Astrocyte (in vitro differentiated cells and primary cell): ENCODE measurements at regions not wholly inside any gene's neighbourhood (a gene's known extent, or its start where the extent isn't known, plus 50 kb on each side); places are given as distances from the start of the nearest gene placed in this dataset.

Experiments used
- DNase-seq: peaks from one replicate; pipeline ENCODE4 v3.0.0-alpha.2; 2010; ENCODE audit warnings: low read depth
- FAIRE-seq: peaks from 2 replicates; lab custom pipeline; 2011; peaks lifted over from hg19 to GRCh38; lab: Jason Lieb, UNC
- H2AFZ ChIP-seq: 2 replicates; pipeline ENCODE4 v1.6.0; 2012; ENCODE audit warnings: low read depth, low read length, inconsistent platforms
- H3K27ac ChIP-seq: 2 replicates; pipeline ENCODE4 v1.5.1; 2011; ENCODE audit warnings: low read depth, low read length, inconsistent platforms
- H3K27me3 ChIP-seq: 2 replicates; pipeline ENCODE4 v1.6.0; 2011; ENCODE audit warnings: low read length, inconsistent platforms; ENCODE audit not compliant: insufficient read depth
- H3K36me3 ChIP-seq: 2 replicates; pipeline ENCODE4 v1.5.1; 2011; ENCODE audit warnings: low read length, inconsistent platforms; ENCODE audit not compliant: insufficient read depth
- H3K4me1 ChIP-seq: 2 replicates; pipeline ENCODE4 v1.5.1; 2011; ENCODE audit warnings: low read length, inconsistent platforms; ENCODE audit not compliant: insufficient read depth
- H3K4me2 ChIP-seq: 2 replicates; pipeline ENCODE4 v1.6.0; 2012; ENCODE audit warnings: low read length, inconsistent platforms
- H3K4me3 ChIP-seq: 2 replicates; pipeline ENCODE4 v1.5.1; 2011; ENCODE audit warnings: low read depth, mild to moderate bottlenecking, low read length, inconsistent platforms; ENCODE audit not compliant: insufficient read depth
- H3K79me2 ChIP-seq: 2 replicates; pipeline ENCODE4 v1.6.0; 2012; ENCODE audit warnings: mild to moderate bottlenecking, low read length, inconsistent platforms; ENCODE audit not compliant: insufficient read depth
- H3K9ac ChIP-seq: 2 replicates; pipeline ENCODE4 v1.6.0; 2012; ENCODE audit warnings: mild to moderate bottlenecking, low read length, inconsistent platforms
- H3K9me3 ChIP-seq: 2 replicates; pipeline ENCODE4 v1.5.1; 2012; ENCODE audit warnings: low read depth, mild to moderate bottlenecking, low read length, inconsistent platforms; ENCODE audit not compliant: insufficient read depth
- H4K20me1 ChIP-seq: 2 replicates; pipeline ENCODE4 v1.6.0; 2012; ENCODE audit warnings: low read length, inconsistent platforms; ENCODE audit not compliant: insufficient read depth
- H3K27ac Mint-ChIP-seq: one replicate; pipeline ENCODE4 v1.8.0; 2021; ENCODE audit warnings: mild to moderate bottlenecking, mixed read lengths; ENCODE audit not compliant: unreplicated experiment
- H3K27me3 Mint-ChIP-seq: one replicate; pipeline ENCODE4 v1.8.0; 2021; ENCODE audit warnings: low read depth, mixed read lengths; ENCODE audit not compliant: unreplicated experiment
- H3K36me3 Mint-ChIP-seq: one replicate; pipeline ENCODE4 v1.8.0; 2021; ENCODE audit warnings: low read depth, mixed read lengths; ENCODE audit not compliant: unreplicated experiment
- H3K4me1 Mint-ChIP-seq: one replicate; pipeline ENCODE4 v1.8.0; 2021; ENCODE audit warnings: low read depth, mixed read lengths; ENCODE audit not compliant: unreplicated experiment
- H3K4me3 Mint-ChIP-seq: one replicate; pipeline ENCODE4 v1.8.0; 2021; ENCODE audit warnings: mild to moderate bottlenecking, moderate library complexity, mixed read lengths; ENCODE audit not compliant: unreplicated experiment
- H3K9me3 Mint-ChIP-seq: one replicate; pipeline ENCODE4 v1.8.0; 2021; ENCODE audit warnings: mild to moderate bottlenecking, mixed read lengths; ENCODE audit not compliant: unreplicated experiment
- EZH2 ChIP-seq: IDR thresholded peaks from 2 replicates; pipeline ENCODE4 v1.6.1; 2012; ENCODE audit warnings: mild to moderate bottlenecking, low read length, inconsistent platforms; ENCODE audit not compliant: insufficient read depth
- TF ChIP-seq, protein P1 (sequence below): IDR thresholded peaks from 2 replicates; pipeline ENCODE4 v1.5.1; 2011; ENCODE audit warnings: low read depth, mild to moderate bottlenecking, inconsistent platforms, low read length, moderate library complexity; ENCODE audit not compliant: insufficient read depth

DNA sequence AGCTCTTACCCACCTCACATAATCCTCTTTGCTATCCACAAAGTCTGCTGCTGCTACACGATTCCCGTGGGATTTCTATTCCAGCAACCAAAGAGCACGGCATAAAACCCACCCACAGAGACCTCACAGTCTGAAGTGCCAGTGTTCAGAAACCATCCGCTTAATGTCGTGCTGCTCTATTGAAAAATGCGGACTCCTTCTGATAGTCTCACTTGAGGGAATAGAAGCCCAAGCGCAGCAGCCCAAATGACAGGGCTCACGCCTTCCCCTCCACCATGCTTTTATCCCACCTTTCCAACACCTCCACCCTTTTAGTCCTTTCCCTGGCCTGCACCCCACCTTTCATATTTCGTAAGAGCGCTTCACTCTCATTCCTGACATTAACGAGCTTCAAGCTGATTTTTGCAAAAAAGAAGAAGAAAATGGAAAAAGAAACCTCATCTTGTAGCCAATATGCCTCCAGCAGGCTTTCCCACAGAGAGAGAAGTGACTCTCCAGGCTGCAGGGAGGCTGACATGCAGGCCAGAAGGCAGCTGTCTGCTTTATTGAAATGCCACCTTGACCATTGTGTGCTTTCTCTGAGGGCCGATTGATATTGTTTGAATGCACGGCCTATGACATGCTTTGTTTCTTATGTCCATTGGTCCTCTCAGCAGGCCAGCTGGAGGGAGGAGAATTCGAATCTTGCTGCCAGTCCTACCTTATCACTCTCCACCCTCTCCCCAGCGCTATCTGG is 70.6 kb upstream of the PCSK1 start:
- no peak for DNase-seq
- no peaks in the 10 kb centered on the region for H3K79me2 ChIP-seq
- H3K4me3 Mint-ChIP-seq = no peak overlapping the region
- TF ChIP-seq, protein P1, sequence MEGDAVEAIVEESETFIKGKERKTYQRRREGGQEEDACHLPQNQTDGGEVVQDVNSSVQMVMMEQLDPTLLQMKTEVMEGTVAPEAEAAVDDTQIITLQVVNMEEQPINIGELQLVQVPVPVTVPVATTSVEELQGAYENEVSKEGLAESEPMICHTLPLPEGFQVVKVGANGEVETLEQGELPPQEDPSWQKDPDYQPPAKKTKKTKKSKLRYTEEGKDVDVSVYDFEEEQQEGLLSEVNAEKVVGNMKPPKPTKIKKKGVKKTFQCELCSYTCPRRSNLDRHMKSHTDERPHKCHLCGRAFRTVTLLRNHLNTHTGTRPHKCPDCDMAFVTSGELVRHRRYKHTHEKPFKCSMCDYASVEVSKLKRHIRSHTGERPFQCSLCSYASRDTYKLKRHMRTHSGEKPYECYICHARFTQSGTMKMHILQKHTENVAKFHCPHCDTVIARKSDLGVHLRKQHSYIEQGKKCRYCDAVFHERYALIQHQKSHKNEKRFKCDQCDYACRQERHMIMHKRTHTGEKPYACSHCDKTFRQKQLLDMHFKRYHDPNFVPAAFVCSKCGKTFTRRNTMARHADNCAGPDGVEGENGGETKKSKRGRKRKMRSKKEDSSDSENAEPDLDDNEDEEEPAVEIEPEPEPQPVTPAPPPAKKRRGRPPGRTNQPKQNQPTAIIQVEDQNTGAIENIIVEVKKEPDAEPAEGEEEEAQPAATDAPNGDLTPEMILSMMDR = no peak
- TF ChIP-seq EZH2 = no peak
- H3K9me3 Mint-ChIP-seq = no peaks in the 10 kb centered on the region
- H3K4me1 Mint-ChIP-seq = peaks cover 2% of the 10 kb centered on the region
- H3K27me3 ChIP-seq = no peaks in the 10 kb centered on the region
- H3K27ac Mint-ChIP-seq = no peak overlapping the region
- no peak overlapping the region for H3K4me2 ChIP-seq
- no peaks in the 10 kb centered on the region for H3K36me3 ChIP-seq
- H3K4me1 ChIP-seq = no peaks in the 10 kb centered on the region
- H3K27ac ChIP-seq = no peak overlapping the region
- no peak for FAIRE-seq
- no peak overlapping the region for H3K9ac ChIP-seq
- no peaks in the 10 kb centered on the region for H3K9me3 ChIP-seq
- H4K20me1 ChIP-seq = no peaks in the 10 kb centered on the region
- no peak overlapping the region for H3K4me3 ChIP-seq
- no peak overlapping the region for H2AFZ ChIP-seq
- no peaks in the 10 kb centered on the region for H3K36me3 Mint-ChIP-seq
- H3K27me3 Mint-ChIP-seq = no peaks in the 10 kb centered on the region

DNA sequence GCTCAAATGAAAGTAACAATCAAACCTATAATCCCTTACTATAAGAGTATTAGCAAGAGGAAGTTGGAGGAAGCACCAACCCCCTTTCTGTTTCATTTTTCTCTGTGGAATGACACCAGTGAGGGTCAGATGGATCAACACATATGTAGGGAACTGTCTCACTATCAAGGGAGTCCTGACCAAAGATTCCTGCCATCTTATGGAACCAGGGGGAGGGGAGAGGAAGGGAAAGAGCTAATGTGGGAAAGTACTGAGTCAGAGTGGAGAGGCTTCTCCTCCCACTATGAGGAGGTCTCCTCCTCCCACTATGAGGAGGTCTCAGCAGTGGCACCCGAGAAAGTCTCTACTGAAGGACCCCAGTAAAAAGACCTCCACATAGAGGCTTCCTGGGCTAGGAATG is 73.3 kb upstream of the PCSK1 start:
- Histone ChIP-seq H3K36me3 (no peaks in the 10 kb centered on the region), H3K27me3 (no peaks in the 10 kb centered on the region), H3K9me3 (no peaks in the 10 kb centered on the region), H3K4me1 (peaks cover 4% of the 10 kb centered on the region), H3K4me2 (no peak overlapping the region), H3K9ac (no peak overlapping the region), H2AFZ (no peak overlapping the region), H3K79me2 (no peaks in the 10 kb centered on the region), H4K20me1 (no peaks in the 10 kb centered on the region), H3K4me3 (no peak overlapping the region), H3K27ac (no peak overlapping the region)
- DNase-seq (no peak), FAIRE-seq (no peak)
- H3K4me1 Mint-ChIP-seq = peaks cover 4% of the 10 kb centered on the region
- H3K27ac Mint-ChIP-seq = no peak overlapping the region
- H3K36me3 Mint-ChIP-seq = no peaks in the 10 kb centered on the region
- TF ChIP-seq, protein P1 = no peak
- TF ChIP-seq EZH2 = no peak
- H3K4me3 Mint-ChIP-seq = no peak overlapping the region
- no peaks in the 10 kb centered on the region for H3K9me3 Mint-ChIP-seq
- H3K27me3 Mint-ChIP-seq = no peaks in the 10 kb centered on the region

DNA sequence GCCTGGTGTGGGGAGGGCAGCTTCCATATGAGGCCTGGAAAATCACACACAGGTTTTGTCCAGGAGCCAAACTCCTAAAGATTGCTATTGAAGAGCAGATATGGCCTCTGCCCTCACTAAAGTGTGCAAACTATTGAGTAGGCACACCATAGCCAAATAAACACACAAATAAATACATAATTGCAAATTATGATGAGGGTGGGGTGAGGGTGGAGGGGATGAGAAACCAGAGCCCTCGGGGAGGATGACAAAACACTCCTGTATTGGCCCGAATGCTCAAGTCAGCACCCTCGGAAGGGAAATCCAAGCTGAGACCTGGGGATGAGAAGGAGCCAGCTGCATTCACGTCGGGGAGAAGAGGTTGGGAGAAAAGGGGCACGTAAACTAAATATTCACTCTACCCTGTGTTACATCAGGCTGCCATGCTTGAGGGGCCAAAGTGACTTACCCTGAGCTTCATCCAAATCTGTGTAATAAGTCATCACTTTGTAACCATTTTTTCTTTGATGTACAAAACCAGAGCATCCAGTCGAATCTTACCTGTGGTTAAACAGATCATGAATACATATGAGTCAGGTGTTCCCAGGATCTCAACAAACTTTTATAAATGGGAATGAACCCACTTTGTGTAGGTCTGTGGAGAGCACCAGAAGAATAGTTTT is 73.9 kb upstream of the PCSK1 start:
- Mint-ChIP-seq H3K27me3 (no peaks in the 10 kb centered on the region), H3K9me3 (no peaks in the 10 kb centered on the region), H3K27ac (no peak overlapping the region), H3K4me1 (peaks cover 4% of the 10 kb centered on the region), H3K4me3 (no peak overlapping the region), H3K36me3 (no peaks in the 10 kb centered on the region)
- Histone ChIP-seq H3K4me1 (peaks cover 4% of the 10 kb centered on the region), H3K27ac (no peak overlapping the region), H3K4me2 (no peak overlapping the region), H2AFZ (no peak overlapping the region), H3K36me3 (no peaks in the 10 kb centered on the region), H3K79me2 (no peaks in the 10 kb centered on the region), H3K27me3 (no peaks in the 10 kb centered on the region), H3K9ac (no peak overlapping the region), H3K9me3 (no peaks in the 10 kb centered on the region), H3K4me3 (no peak overlapping the region), H4K20me1 (no peaks in the 10 kb centered on the region)
- FAIRE-seq (no peak), DNase-seq (no peak)
- no peak for TF ChIP-seq EZH2
